ENCODE measurements at regions not wholly inside any gene's neighbourhood (a gene's known extent, or its start where the extent isn't known, plus 50 kb on each side); places are given as distances from the start of the nearest gene placed in this dataset.
"Not testable (repeated sequence)": the region's sequence is repeated elsewhere in the genome, so short reads cannot be mapped to it uniquely, and the experiment has no call there.

- H3K4me3 ChIP-seq (ENCODE audit: low read depth, low read length) = no peak overlapping the region
- no peak for TF ChIP-seq CTCF (IDR thresholded peaks at IDR 0.05; ENCODE audit: insufficient read depth, low read length)
These were observed 62.3 kb upstream of the CABCOCO1 start for GRCh38 chr10:61600399-61600798.

GRCh38 chr10:61594430-61594829 lies 68.3 kb upstream of the CABCOCO1 start:
- TF ChIP-seq CTCF (IDR thresholded peaks at IDR 0.05; ENCODE audit: insufficient read depth, low read length) = no peak
- DNase-seq (ENCODE audit: low read depth) = no peak
- H3K4me3 ChIP-seq (ENCODE audit: low read depth, low read length) = no peak overlapping the region

More at GRCh38 chr10:61600399-61600798, 62.3 kb upstream of the CABCOCO1 start:
- DNase-seq (ENCODE audit: low read depth) = no peak

- DNase-seq (ENCODE audit: low read depth) = peak; percentile 1
- TF ChIP-seq CTCF (IDR thresholded peaks at IDR 0.05; ENCODE audit: insufficient read depth, low read length) = no peak
- H3K4me3 ChIP-seq (ENCODE audit: low read depth, low read length) = no peak overlapping the region
These were observed 70.1 kb upstream of the CABCOCO1 start for GRCh38 chr10:61592581-61592980.

GRCh38 chr10:61589547-61590243 lies 73.0 kb upstream of the CABCOCO1 start:
- peak; percentile 1 for DNase-seq (ENCODE audit: low read depth)

GRCh38 chr10:61588770-61589211 lies 73.9 kb upstream of the CABCOCO1 start:
- DNase-seq (ENCODE audit: low read depth) = no peak
- no peak for TF ChIP-seq CTCF (IDR thresholded peaks at IDR 0.05; ENCODE audit: insufficient read depth, low read length)
- H3K4me3 ChIP-seq (ENCODE audit: low read depth, low read length) = no peak overlapping the region

More at GRCh38 chr10:61589547-61590243, 73.0 kb upstream of the CABCOCO1 start:
- TF ChIP-seq CTCF (IDR thresholded peaks at IDR 0.05; ENCODE audit: insufficient read depth, low read length) = no peak
- no peak overlapping the region for H3K4me3 ChIP-seq (ENCODE audit: low read depth, low read length)

GRCh38 chr10:61586829-61587228 lies 75.9 kb upstream of the CABCOCO1 start:
- no peak for TF ChIP-seq CTCF (IDR thresholded peaks at IDR 0.05; ENCODE audit: insufficient read depth, low read length)
- no peak overlapping the region for H3K4me3 ChIP-seq (ENCODE audit: low read depth, low read length)
- no peak for DNase-seq (ENCODE audit: low read depth)

GRCh38 chr10:61580608-61581007 lies 82.1 kb upstream of the CABCOCO1 start:
- H3K4me3 ChIP-seq (ENCODE audit: low read depth, low read length) = no peak overlapping the region
- DNase-seq (ENCODE audit: low read depth) = no peak
- TF ChIP-seq CTCF (IDR thresholded peaks at IDR 0.05; ENCODE audit: insufficient read depth, low read length) = no peak

- not testable (repeated sequence) for H3K4me3 ChIP-seq (ENCODE audit: low read depth, low read length); DNase-seq (ENCODE audit: low read depth)
These were observed 92.5 kb upstream of the CABCOCO1 start for GRCh38 chr10:61570204-61570603.
